Fibroblast of lung (primary cell): ENCODE measurements at regions not wholly inside any gene's neighbourhood (a gene's known extent, or its start where the extent isn't known, plus 50 kb on each side); places are given as distances from the start of the nearest gene placed in this dataset.

Source experiments
- DNase-seq, 2 donors: peaks; one replicate each; pipeline versions ENCODE4 v3.0.0 to v3.0.0-alpha.2; 2010; ENCODE audit warnings: low read depth in 2 of 2
- H2AFZ ChIP-seq: 2 replicates; pipeline ENCODE4 v1.5.1; 2012; ENCODE audit warnings: low read length, control low read depth, inconsistent platforms
- H3K27ac ChIP-seq: 2 replicates; pipeline ENCODE4 v1.5.1; 2011; ENCODE audit warnings: low read length, control low read depth; ENCODE audit not compliant: insufficient read depth
- H3K27me3 ChIP-seq: 2 replicates; pipeline ENCODE4 v1.5.1; 2011; ENCODE audit warnings: mild to moderate bottlenecking, low read length; ENCODE audit not compliant: control insufficient read depth, insufficient read depth
- H3K36me3 ChIP-seq: 2 replicates; pipeline ENCODE4 v1.5.1; 2011; ENCODE audit warnings: low read length; ENCODE audit not compliant: control insufficient read depth, insufficient read depth
- H3K4me1 ChIP-seq: 2 replicates; pipeline ENCODE4 v1.5.1; 2011; ENCODE audit warnings: low read length; ENCODE audit not compliant: control insufficient read depth, insufficient read depth; ENCODE audit errors: extremely low read depth
- H3K4me2 ChIP-seq: 2 replicates; pipeline ENCODE4 v1.5.1; 2011; ENCODE audit warnings: low read length, control low read depth; ENCODE audit not compliant: insufficient read depth; ENCODE audit errors: extremely low read depth
- H3K4me3 ChIP-seq, 4 experiments: fragments of 200-600 bp in 1 of 4; sonication (generic) in 1 of 4; replicated peaks in 1 of 4; 2 replicates each; pipeline ENCODE4 v1.5.1; 2011 to 2016; ENCODE audit warnings: low read length in 4 of 4, low read depth in 3 of 4, mild to moderate bottlenecking in 3 of 4, control low read depth in 2 of 4, inconsistent platforms in 1 of 4, mixed read lengths in 1 of 4; ENCODE audit not compliant: insufficient read depth in 1 of 4; ENCODE audit errors: control extremely low read depth in 1 of 4
- H3K79me2 ChIP-seq: 2 replicates; pipeline ENCODE4 v1.5.1; 2012; ENCODE audit warnings: mild to moderate bottlenecking, low read length, inconsistent platforms; ENCODE audit not compliant: control insufficient read depth, insufficient read depth
- H3K9ac ChIP-seq: 2 replicates; pipeline ENCODE4 v1.5.1; 2011; ENCODE audit warnings: mild to moderate bottlenecking, low read length, control low read depth; ENCODE audit not compliant: insufficient read depth
- H3K9me3 ChIP-seq: 2 replicates; pipeline ENCODE4 v1.5.1; 2012; ENCODE audit warnings: low read depth, low read length; ENCODE audit not compliant: control insufficient read depth, insufficient read depth
- H4K20me1 ChIP-seq: 2 replicates; pipeline ENCODE4 v1.5.1; 2011; ENCODE audit warnings: low read length; ENCODE audit not compliant: control insufficient read depth, insufficient read depth; ENCODE audit errors: extremely low read depth
- CTCF ChIP-seq, 2 donors: IDR thresholded peaks in 1 of 2; conservative IDR thresholded peaks in 1 of 2; 1 replicate in 1 of 2; 2 replicates in 1 of 2; pipeline ENCODE4 v1.5.1; 2011 to 2012; ENCODE audit warnings: low read length in 2 of 2, control low read depth in 1 of 2, inconsistent platforms in 1 of 2, low read depth in 1 of 2, mild to moderate bottlenecking in 1 of 2
- EZH2 ChIP-seq: IDR thresholded peaks from 2 replicates; pipeline ENCODE4 v1.5.1; 2012; ENCODE audit warnings: low read length, control low read depth, mild to moderate bottlenecking; ENCODE audit errors: missing control alignments

- TF ChIP-seq EZH2: no peak
- no peak for TF ChIP-seq CTCF (conservative IDR thresholded peaks at IDR 0.05 in 1 of 2, IDR thresholded peaks at IDR 0.05 in 1 of 2; ENCODE audit: low read depth in 1 of 2, low read length in 2 of 2)
- Histone ChIP-seq H4K20me1 (no peaks in the 10 kb centered on the region), H3K9ac (no peak overlapping the region), H3K36me3 (no peaks in the 10 kb centered on the region), H3K4me3 (no peak overlapping the region), H3K79me2 (no peaks in the 10 kb centered on the region), H3K9me3 (no peaks in the 10 kb centered on the region), H3K4me1 (no peaks in the 10 kb centered on the region), H3K4me2 (no peak overlapping the region), H3K27ac (no peak overlapping the region), H3K27me3 (no peaks in the 10 kb centered on the region), H2AFZ (no peak overlapping the region)
- no peak for DNase-seq
These were observed 798.1 kb downstream of the PDHA2 start for GRCh38 chr4:96637971-96638412.

GRCh38 chr4:96639932-96640331, 800.0 kb downstream of the PDHA2 start:
- Histone ChIP-seq H3K9ac (no peak overlapping the region), H3K79me2 (no peaks in the 10 kb centered on the region), H3K4me2 (no peak overlapping the region), H3K9me3 (no peaks in the 10 kb centered on the region), H3K27ac (no peak overlapping the region), H4K20me1 (no peaks in the 10 kb centered on the region), H3K4me1 (no peaks in the 10 kb centered on the region), H3K36me3 (no peaks in the 10 kb centered on the region), H3K4me3 (no peak overlapping the region), H2AFZ (no peak overlapping the region), H3K27me3 (no peaks in the 10 kb centered on the region)
- DNase-seq: no peak
- TF ChIP-seq CTCF (conservative IDR thresholded peaks at IDR 0.05 in 1 of 2, IDR thresholded peaks at IDR 0.05 in 1 of 2; ENCODE audit: low read depth in 1 of 2, low read length in 2 of 2): no peak
- no peak for TF ChIP-seq EZH2

GRCh38 chr4:96642490-96642889, 802.6 kb downstream of the PDHA2 start:
- no peaks in the 10 kb centered on the region for H4K20me1 ChIP-seq
- H3K4me2 ChIP-seq: no peak overlapping the region
- no peaks in the 10 kb centered on the region for H3K9me3 ChIP-seq
- no peaks in the 10 kb centered on the region for H3K4me1 ChIP-seq
- H3K9ac ChIP-seq: no peak overlapping the region
- H3K4me3 ChIP-seq: no peak overlapping the region
- no peak overlapping the region for H3K27ac ChIP-seq
- no peak for DNase-seq
- no peaks in the 10 kb centered on the region for H3K27me3 ChIP-seq
- no peaks in the 10 kb centered on the region for H3K36me3 ChIP-seq
- H2AFZ ChIP-seq: no peak overlapping the region
- TF ChIP-seq EZH2 (no peak), CTCF (conservative IDR thresholded peaks at IDR 0.05 in 1 of 2, IDR thresholded peaks at IDR 0.05 in 1 of 2; ENCODE audit: low read depth in 1 of 2, low read length in 2 of 2) (no peak)
- H3K79me2 ChIP-seq: no peaks in the 10 kb centered on the region
